Endothelial cell of umbilical vein (primary cell): ENCODE measurements at regions not wholly inside any gene's neighbourhood (a gene's known extent, or its start where the extent isn't known, plus 50 kb on each side); places are given as distances from the start of the nearest gene placed in this dataset.

Source experiments
- BruUV-seq: library from RNA; stranded (reverse); fragments of 400-500 nt; replicated peaks from 2 replicates; lab custom pipeline; 2021; lab: Mats Ljungman, UMichigan
- CTCF ChIA-PET: fragments of 300-600, 350-600 bp; sonication (Branson Sonifier 250); formaldehyde crosslinking; loops from one replicate; lab custom pipeline; 2021; ENCODE audit warnings: antibody characterized with exemption, inconsistent platforms; lab: Charles Lee
- POLR2A ChIA-PET: fragments of 300-600, 350-600 bp; sonication (Branson Sonifier 250); formaldehyde crosslinking; loops from one replicate; lab custom pipeline; 2021; ENCODE audit warnings: antibody characterized with exemption, inconsistent platforms; lab: Charles Lee
- DNase-seq: peaks from one replicate; pipeline ENCODE4 v3.0.0-alpha.2; 2011; ENCODE audit warnings: low read depth, low spot score
- FAIRE-seq: peaks from 2 replicates; lab custom pipeline; 2011; peaks lifted over from hg19 to GRCh38; lab: Jason Lieb, UNC
- H2AFZ ChIP-seq: 2 replicates; pipeline ENCODE4 v1.6.0; 2012; ENCODE audit warnings: low read depth, low read length, control low read depth, inconsistent platforms
- H3K27ac ChIP-seq: 2 replicates; pipeline ENCODE4 v1.5.1; 2011; ENCODE audit warnings: low read depth, mild to moderate bottlenecking, control low read depth, low read length, moderate library complexity; ENCODE audit not compliant: insufficient read depth
- H3K27me3 ChIP-seq, 2 experiments: 2 replicates each; pipeline versions ENCODE4 v1.6.0 to v1.6.1; 2011; ENCODE audit warnings: low read length in 2 of 2, mixed read lengths in 1 of 2; ENCODE audit not compliant: control insufficient read depth in 2 of 2, insufficient read depth in 2 of 2
- H3K36me3 ChIP-seq, 2 experiments: 2 replicates in 1 of 2; 3 replicates in 1 of 2; pipeline ENCODE4 v1.5.1; 2011; ENCODE audit warnings: low read length in 2 of 2, mild to moderate bottlenecking in 1 of 2, moderate library complexity in 1 of 2; ENCODE audit not compliant: control insufficient read depth in 2 of 2, insufficient read depth in 2 of 2; ENCODE audit errors: extremely low read depth in 1 of 2
- H3K4me1 ChIP-seq: 3 replicates; pipeline ENCODE4 v1.5.1; 2011; ENCODE audit warnings: mild to moderate bottlenecking, low read length; ENCODE audit not compliant: control insufficient read depth, insufficient read depth; ENCODE audit errors: extremely low read depth
- H3K4me2 ChIP-seq: 2 replicates; pipeline ENCODE4 v1.6.1; 2011; ENCODE audit warnings: low read length, control low read depth, mixed read lengths; ENCODE audit not compliant: insufficient read depth
- H3K4me3 ChIP-seq, 3 experiments: fragments of 200-600 bp in 1 of 3; sonication (generic), shearing (Covaris generic) in 1 of 3; replicated peaks in 1 of 3; 2 replicates each; pipeline ENCODE4 v1.5.1; 2011 to 2016; ENCODE audit warnings: control low read depth in 3 of 3, low read length in 3 of 3, mild to moderate bottlenecking in 2 of 3, inconsistent platforms in 1 of 3, low read depth in 1 of 3, moderate library complexity in 1 of 3; ENCODE audit not compliant: insufficient read depth in 1 of 3
- H3K79me2 ChIP-seq: 2 replicates; pipeline ENCODE4 v1.6.0; 2012; ENCODE audit warnings: low read length, inconsistent platforms; ENCODE audit not compliant: control insufficient read depth, insufficient read depth
- H3K9ac ChIP-seq: replicated peaks from 2 replicates; pipeline ENCODE3; 2011; ENCODE audit warnings: low read length, control low read depth; ENCODE audit not compliant: insufficient read depth; ENCODE audit errors: extremely low read depth
- H3K9me1 ChIP-seq: replicated peaks from 3 replicates; pipeline ENCODE4 v1.6.0; 2011; ENCODE audit warnings: mild to moderate bottlenecking, low read length; ENCODE audit not compliant: control insufficient read depth, insufficient read depth; ENCODE audit errors: extremely low read depth
- H3K9me3 ChIP-seq: replicated peaks from 2 replicates; pipeline ENCODE4 v1.5.1; 2012; ENCODE audit warnings: low read length, inconsistent platforms; ENCODE audit not compliant: control insufficient read depth, insufficient read depth
- H4K20me1 ChIP-seq: replicated peaks from 2 replicates; pipeline ENCODE3; 2011; ENCODE audit warnings: mild to moderate bottlenecking, low read length; ENCODE audit not compliant: control insufficient read depth, insufficient read depth; ENCODE audit errors: extremely low read depth
- EZH2 ChIP-seq: IDR thresholded peaks from 2 replicates; pipeline ENCODE4 v1.6.1; 2012; ENCODE audit warnings: borderline replicate concordance, low read depth, mild to moderate bottlenecking, moderate library complexity, low read length, inconsistent platforms; ENCODE audit not compliant: severe bottlenecking
- FOS ChIP-seq: IDR thresholded peaks from 2 replicates; pipeline ENCODE4 v1.6.1; 2011; ENCODE audit warnings: mild to moderate bottlenecking, low read length, moderate library complexity, borderline replicate concordance; ENCODE audit not compliant: insufficient read depth
- GATA2 ChIP-seq: IDR thresholded peaks from 2 replicates; pipeline ENCODE4 v1.7.0; 2011; ENCODE audit warnings: low read depth, mild to moderate bottlenecking, moderate library complexity, mixed read lengths, low read length; ENCODE audit not compliant: insufficient read length, insufficient read depth
- JUN ChIP-seq: IDR thresholded peaks from 2 replicates; pipeline ENCODE4 v1.6.1; 2011; ENCODE audit warnings: borderline replicate concordance, low read depth; ENCODE audit not compliant: insufficient read length, insufficient read depth
- MYC ChIP-seq: IDR thresholded peaks from one replicate; pipeline ENCODE4 v1.6.1; 2011; ENCODE audit warnings: mild to moderate bottlenecking, low read depth, low read length
- POLR2A ChIP-seq: IDR thresholded peaks from 2 replicates; pipeline ENCODE4 v1.6.1; 2012; ENCODE audit warnings: low read depth, mild to moderate bottlenecking, control low read depth, low read length
- POLR2AphosphoS5 ChIP-seq: IDR thresholded peaks from 2 replicates; pipeline ENCODE4 v1.6.1; 2012; ENCODE audit warnings: low read depth, mild to moderate bottlenecking, control low read depth, low read length, moderate library complexity; ENCODE audit not compliant: insufficient read depth
- dilution Hi-C: fragments of 300-500 bp; cut with MboI; formaldehyde crosslinking; loops from one replicate; pipeline ENCODE4 v1.15.0; 2019; ENCODE audit warnings: low sequenced_read_pairs; ENCODE audit not compliant: extremely low pct_ligation_motif_present
- intact Hi-C: fragments of 100-400 bp; cut with micrococcal nuclease; formaldehyde crosslinking; loops from one replicate; pipeline ENCODE4 v1.10.0; 2022
- TF ChIP-seq, protein P1 (sequence below), 2 donors: IDR thresholded peaks; 1 replicate in 1 of 2; 2 replicates in 1 of 2; pipeline ENCODE4 v1.5.1; 2011; ENCODE audit warnings: low read length in 2 of 2, mild to moderate bottlenecking in 2 of 2, moderate library complexity in 2 of 2, control low read depth in 1 of 2, inconsistent platforms in 1 of 2, low read depth in 1 of 2; ENCODE audit not compliant: insufficient read depth in 1 of 2; ENCODE audit errors: extremely low read depth in 1 of 2
- TF ChIP-seq, protein P2 (sequence below): IDR thresholded peaks from 2 replicates; pipeline ENCODE4 v1.6.1; 2011; ENCODE audit not compliant: insufficient read depth, insufficient read length

DNA sequence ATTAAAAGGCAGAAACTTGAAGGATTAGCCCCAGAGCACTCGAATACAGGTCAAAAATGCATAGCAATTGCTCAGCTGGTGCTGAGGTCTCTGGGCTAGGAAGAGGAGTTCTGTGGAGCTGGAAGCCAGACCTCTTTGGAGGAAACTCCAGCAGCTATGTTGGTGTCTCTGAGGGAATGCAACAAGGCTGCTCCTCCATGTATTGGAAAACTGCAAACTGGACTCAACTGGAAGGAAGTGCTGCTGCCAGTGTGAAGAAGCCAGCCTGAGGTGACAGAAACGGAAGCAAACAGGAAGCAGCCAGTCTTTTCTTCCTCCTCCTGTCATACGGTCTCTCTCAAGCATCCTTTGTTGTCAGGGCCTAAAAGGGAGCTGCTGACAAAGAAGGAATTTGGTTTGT, 233.4 kb upstream of the FGGY start:
- Histone ChIP-seq H3K4me3 (no peak overlapping the region), H3K27ac (peak overlapping the region; percentile 75), H4K20me1 (no peaks in the 10 kb centered on the region), H3K4me2 (peak overlapping the region; percentile 77), H3K9ac (peak overlapping the region; percentile 34), H3K79me2 (no peaks in the 10 kb centered on the region), H3K4me1 (peaks cover 29% of the 10 kb centered on the region), H3K36me3 (no peaks in the 10 kb centered on the region), H3K9me1 (no peaks in the 10 kb centered on the region), H3K9me3 (no peaks in the 10 kb centered on the region), H2AFZ (peak overlapping the region; percentile 48), H3K27me3 (no peaks in the 10 kb centered on the region)
- no peak for TF ChIP-seq JUN
- no peak for TF ChIP-seq FOS
- TF ChIP-seq POLR2AphosphoS5, result no peak
- TF ChIP-seq MYC, result no peak
- TF ChIP-seq, protein P1, sequence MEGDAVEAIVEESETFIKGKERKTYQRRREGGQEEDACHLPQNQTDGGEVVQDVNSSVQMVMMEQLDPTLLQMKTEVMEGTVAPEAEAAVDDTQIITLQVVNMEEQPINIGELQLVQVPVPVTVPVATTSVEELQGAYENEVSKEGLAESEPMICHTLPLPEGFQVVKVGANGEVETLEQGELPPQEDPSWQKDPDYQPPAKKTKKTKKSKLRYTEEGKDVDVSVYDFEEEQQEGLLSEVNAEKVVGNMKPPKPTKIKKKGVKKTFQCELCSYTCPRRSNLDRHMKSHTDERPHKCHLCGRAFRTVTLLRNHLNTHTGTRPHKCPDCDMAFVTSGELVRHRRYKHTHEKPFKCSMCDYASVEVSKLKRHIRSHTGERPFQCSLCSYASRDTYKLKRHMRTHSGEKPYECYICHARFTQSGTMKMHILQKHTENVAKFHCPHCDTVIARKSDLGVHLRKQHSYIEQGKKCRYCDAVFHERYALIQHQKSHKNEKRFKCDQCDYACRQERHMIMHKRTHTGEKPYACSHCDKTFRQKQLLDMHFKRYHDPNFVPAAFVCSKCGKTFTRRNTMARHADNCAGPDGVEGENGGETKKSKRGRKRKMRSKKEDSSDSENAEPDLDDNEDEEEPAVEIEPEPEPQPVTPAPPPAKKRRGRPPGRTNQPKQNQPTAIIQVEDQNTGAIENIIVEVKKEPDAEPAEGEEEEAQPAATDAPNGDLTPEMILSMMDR (IDR thresholded peaks at IDR 0.05; ENCODE audit: extremely low read depth in 1 of 2, insufficient read depth in 1 of 2, low read depth in 1 of 2, low read length in 2 of 2), result no peak
- TF ChIP-seq EZH2, result no peak
- TF ChIP-seq, protein P2, sequence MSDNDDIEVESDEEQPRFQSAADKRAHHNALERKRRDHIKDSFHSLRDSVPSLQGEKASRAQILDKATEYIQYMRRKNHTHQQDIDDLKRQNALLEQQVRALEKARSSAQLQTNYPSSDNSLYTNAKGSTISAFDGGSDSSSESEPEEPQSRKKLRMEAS, result no peak
- TF ChIP-seq POLR2A, result no peak
- TF ChIP-seq GATA2, result no peak
- DNase-seq, result peak; percentile 64
- POLR2A ChIA-PET, result interaction anchor here (1.2 to 2.6 kb wide), 2 partner anchors 233 to 280 kb away, joined by 3 to 16 read pairs; partner anchors contain the start of genes FGGY and JUN
- intact Hi-C loops, result loop anchor here (1.0 to 5.0 kb wide), 4 partner anchors 9 to 234 kb away; partner anchors contain the start of gene FGGY
- CTCF ChIA-PET, result interaction anchor here (0.7 to 4.5 kb wide), 7 partner anchors 8 to 636 kb away, joined by 3 to 17 read pairs (median 4); no protein-coding TSS in a partner anchor
- dilution Hi-C loops, result no loop called here
- peak; percentile 71 for FAIRE-seq
- BruUV-seq, result no TSS peak
